ENCODE measurements at regions not wholly inside any gene's neighbourhood (a gene's known extent, or its start where the extent isn't known, plus 50 kb on each side); places are given as distances from the start of the nearest gene placed in this dataset.

DNA sequence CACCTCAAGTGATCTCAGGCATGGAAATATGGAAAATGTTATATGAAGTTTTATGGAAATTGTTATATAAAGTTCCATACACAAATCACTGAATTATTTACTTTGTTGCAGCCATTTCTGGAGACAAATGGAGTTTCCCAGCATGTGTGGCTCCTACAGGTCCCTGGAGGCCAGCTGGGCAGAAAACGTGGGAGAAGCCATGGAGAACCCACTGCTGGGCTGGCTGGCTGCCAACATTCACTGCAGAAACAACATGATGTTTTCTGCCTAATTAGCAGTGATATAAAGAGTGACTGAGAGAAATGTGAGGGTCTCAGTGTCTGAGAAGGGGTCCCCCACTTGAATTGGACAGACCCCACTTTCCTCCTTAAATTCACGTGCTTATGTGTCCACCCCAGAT is 208.8 kb upstream of the IRX2 start:
- Histone ChIP-seq H2AFZ (ENCODE audit: low read depth, low read length) (no peak overlapping the region), H3K9me1 (ENCODE audit: control insufficient read depth, insufficient read depth, low read length) (no peaks in the 10 kb centered on the region), H3K4me2 (ENCODE audit: insufficient read depth, low read length) (no peak overlapping the region), H3K4me1 (replicated peaks in 1 of 2; ENCODE audit: control insufficient read depth in 2 of 2, insufficient read depth in 2 of 2, low read length in 2 of 2) (no peaks in the 10 kb centered on the region), H3K4me3 (no peak overlapping the region), H4K20me1 (replicated peaks; ENCODE audit: control insufficient read depth, insufficient read depth, low read length) (no peaks in the 10 kb centered on the region), H3K9me3 (replicated peaks; ENCODE audit: control insufficient read depth, insufficient read depth, low read depth, low read length) (no peaks in the 10 kb centered on the region), H3K36me3 (ENCODE audit: control insufficient read depth, insufficient read depth, low read length) (no peaks in the 10 kb centered on the region), H3K27me3 (ENCODE audit: control insufficient read depth in 2 of 2, insufficient read depth in 2 of 2, low read length in 2 of 2) (no peaks in the 10 kb centered on the region), H3K79me2 (ENCODE audit: control insufficient read depth, insufficient read depth, low read length) (no peaks in the 10 kb centered on the region), H3K9ac (ENCODE audit: insufficient read depth in 1 of 2, low read depth in 2 of 2, low read length in 2 of 2) (no peak overlapping the region), H3K27ac (ENCODE audit: extremely low read depth, low read depth, low read length) (no peak overlapping the region)
- no peak for ATAC-seq
- POLR2A ChIA-PET = no interaction called here
- no TSS peak for BruUV-seq (replicated peaks)
- no peak for FAIRE-seq
- in situ Hi-C loops (cut with MboI) = no loop called here
- intact Hi-C loops (cut with micrococcal nuclease) = no loop called here
- CTCF ChIA-PET (ENCODE audit: low intra/inter-chr PET ratio) = no interaction called here
- 0% methylated on average over 2 of the region's 2 CpGs for WGBS (ENCODE audit: insufficient coverage, low coverage, missing lambda C conversion rate)
- DNase-seq (ENCODE audit: extremely low read depth in 1 of 4, low spot score in 3 of 4) = no peak
- TF ChIP-seq HNRNPH1 (optimal IDR thresholded peaks at IDR 0.05; ENCODE audit: low read depth, low read length) (no peak), NFIC (IDR thresholded peaks at IDR 0.05) (peak; percentile 65)

DNA sequence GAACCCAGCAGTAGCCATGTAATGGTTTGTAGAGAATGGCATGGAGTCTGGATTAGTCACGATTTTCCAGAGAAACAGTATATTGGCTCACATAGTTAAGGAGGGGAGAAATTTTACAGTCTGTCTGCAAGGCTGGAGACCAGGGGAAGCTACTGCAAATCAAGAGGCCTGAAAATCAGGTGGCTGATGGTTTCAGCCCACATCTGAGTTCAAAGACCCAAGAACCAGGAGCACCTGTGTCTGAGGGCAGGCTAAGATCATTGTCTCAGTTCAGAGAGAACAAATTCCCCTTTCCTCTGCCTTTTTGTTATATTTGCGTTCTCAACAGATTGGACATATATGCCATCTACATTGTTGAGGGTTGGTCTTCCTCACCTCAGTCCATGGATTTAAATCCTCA is 207.5 kb upstream of the IRX2 start:
- H2AFZ ChIP-seq (ENCODE audit: low read depth, low read length) = no peak overlapping the region
- FAIRE-seq = no peak
- H3K9ac ChIP-seq (ENCODE audit: insufficient read depth in 1 of 2, low read depth in 2 of 2, low read length in 2 of 2) = no peak overlapping the region
- in situ Hi-C loops (cut with MboI) = no loop called here
- H3K4me2 ChIP-seq (ENCODE audit: insufficient read depth, low read length) = no peak overlapping the region
- no peak overlapping the region for H3K4me3 ChIP-seq
- H3K27ac ChIP-seq (ENCODE audit: extremely low read depth, low read depth, low read length) = no peak overlapping the region
- H3K27me3 ChIP-seq (ENCODE audit: control insufficient read depth in 2 of 2, insufficient read depth in 2 of 2, low read length in 2 of 2) = no peaks in the 10 kb centered on the region
- POLR2A ChIA-PET = no interaction called here
- CTCF ChIA-PET (ENCODE audit: low intra/inter-chr PET ratio) = no interaction called here
- WGBS (ENCODE audit: insufficient coverage, low coverage, missing lambda C conversion rate) = 0% methylated on average over 2 of the region's 2 CpGs
- no peaks in the 10 kb centered on the region for H3K9me1 ChIP-seq (ENCODE audit: control insufficient read depth, insufficient read depth, low read length)
- no peaks in the 10 kb centered on the region for H3K79me2 ChIP-seq (ENCODE audit: control insufficient read depth, insufficient read depth, low read length)
- H4K20me1 ChIP-seq (replicated peaks; ENCODE audit: control insufficient read depth, insufficient read depth, low read length) = no peaks in the 10 kb centered on the region
- no peaks in the 10 kb centered on the region for H3K36me3 ChIP-seq (ENCODE audit: control insufficient read depth, insufficient read depth, low read length)
- intact Hi-C loops (cut with micrococcal nuclease) = no loop called here
- no peak for ATAC-seq
- DNase-seq (ENCODE audit: extremely low read depth in 1 of 4, low spot score in 3 of 4) = no peak
- BruUV-seq (replicated peaks) = no TSS peak
- H3K4me1 ChIP-seq (replicated peaks in 1 of 2; ENCODE audit: control insufficient read depth in 2 of 2, insufficient read depth in 2 of 2, low read length in 2 of 2) = no peaks in the 10 kb centered on the region
- no peaks in the 10 kb centered on the region for H3K9me3 ChIP-seq (replicated peaks; ENCODE audit: control insufficient read depth, insufficient read depth, low read depth, low read length)
- TF ChIP-seq, protein P1, sequence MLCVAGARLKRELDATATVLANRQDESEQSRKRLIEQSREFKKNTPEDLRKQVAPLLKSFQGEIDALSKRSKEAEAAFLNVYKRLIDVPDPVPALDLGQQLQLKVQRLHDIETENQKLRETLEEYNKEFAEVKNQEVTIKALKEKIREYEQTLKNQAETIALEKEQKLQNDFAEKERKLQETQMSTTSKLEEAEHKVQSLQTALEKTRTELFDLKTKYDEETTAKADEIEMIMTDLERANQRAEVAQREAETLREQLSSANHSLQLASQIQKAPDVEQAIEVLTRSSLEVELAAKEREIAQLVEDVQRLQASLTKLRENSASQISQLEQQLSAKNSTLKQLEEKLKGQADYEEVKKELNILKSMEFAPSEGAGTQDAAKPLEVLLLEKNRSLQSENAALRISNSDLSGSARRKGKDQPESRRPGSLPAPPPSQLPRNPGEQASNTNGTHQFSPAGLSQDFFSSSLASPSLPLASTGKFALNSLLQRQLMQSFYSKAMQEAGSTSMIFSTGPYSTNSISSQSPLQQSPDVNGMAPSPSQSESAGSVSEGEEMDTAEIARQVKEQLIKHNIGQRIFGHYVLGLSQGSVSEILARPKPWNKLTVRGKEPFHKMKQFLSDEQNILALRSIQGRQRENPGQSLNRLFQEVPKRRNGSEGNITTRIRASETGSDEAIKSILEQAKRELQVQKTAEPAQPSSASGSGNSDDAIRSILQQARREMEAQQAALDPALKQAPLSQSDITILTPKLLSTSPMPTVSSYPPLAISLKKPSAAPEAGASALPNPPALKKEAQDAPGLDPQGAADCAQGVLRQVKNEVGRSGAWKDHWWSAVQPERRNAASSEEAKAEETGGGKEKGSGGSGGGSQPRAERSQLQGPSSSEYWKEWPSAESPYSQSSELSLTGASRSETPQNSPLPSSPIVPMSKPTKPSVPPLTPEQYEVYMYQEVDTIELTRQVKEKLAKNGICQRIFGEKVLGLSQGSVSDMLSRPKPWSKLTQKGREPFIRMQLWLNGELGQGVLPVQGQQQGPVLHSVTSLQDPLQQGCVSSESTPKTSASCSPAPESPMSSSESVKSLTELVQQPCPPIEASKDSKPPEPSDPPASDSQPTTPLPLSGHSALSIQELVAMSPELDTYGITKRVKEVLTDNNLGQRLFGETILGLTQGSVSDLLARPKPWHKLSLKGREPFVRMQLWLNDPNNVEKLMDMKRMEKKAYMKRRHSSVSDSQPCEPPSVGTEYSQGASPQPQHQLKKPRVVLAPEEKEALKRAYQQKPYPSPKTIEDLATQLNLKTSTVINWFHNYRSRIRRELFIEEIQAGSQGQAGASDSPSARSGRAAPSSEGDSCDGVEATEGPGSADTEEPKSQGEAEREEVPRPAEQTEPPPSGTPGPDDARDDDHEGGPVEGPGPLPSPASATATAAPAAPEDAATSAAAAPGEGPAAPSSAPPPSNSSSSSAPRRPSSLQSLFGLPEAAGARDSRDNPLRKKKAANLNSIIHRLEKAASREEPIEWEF (CRISPR knock-in tag; IDR thresholded peaks at IDR 0.05) = no peak
- no peak for TF ChIP-seq MAFK (IDR thresholded peaks at IDR 0.05; ENCODE audit: low read length)
- no peak for TF ChIP-seq RBM17 (IDR thresholded peaks at IDR 0.05; ENCODE audit: borderline replicate concordance, low read depth, low read length)
- no peak for TF ChIP-seq CREB1 (IDR thresholded peaks at IDR 0.05)
- no peak for TF ChIP-seq CREB1 (CRISPR knock-in tag; IDR thresholded peaks at IDR 0.05)
- no peak for TF ChIP-seq HEY1 (CRISPR knock-in tag; IDR thresholded peaks at IDR 0.05; ENCODE audit: borderline replicate concordance)
- TF ChIP-seq PHB2 (IDR thresholded peaks at IDR 0.05; ENCODE audit: low read depth) = no peak
- TF ChIP-seq SIX5 (IDR thresholded peaks at IDR 0.05; ENCODE audit: borderline replicate concordance in 1 of 2, insufficient read depth in 1 of 2, low read depth in 1 of 2, low read length in 2 of 2) = no peak
- TF ChIP-seq MAFF (IDR thresholded peaks at IDR 0.05; ENCODE audit: low read length) = no peak
- no peak for TF ChIP-seq GABPB1 (CRISPR knock-in tag; IDR thresholded peaks at IDR 0.05)
- no peak for TF ChIP-seq SMAD2 (IDR thresholded peaks at IDR 0.05; ENCODE audit: low read depth, low read length)
- no peak for TF ChIP-seq JUNB (CRISPR knock-in tag; conservative IDR thresholded peaks at IDR 0.05)
- TF ChIP-seq ZNF695 (CRISPR knock-in tag; IDR thresholded peaks at IDR 0.05) = no peak
